Lower leg skin (tissue), 3 donors: ENCODE measurements at regions not wholly inside any gene's neighbourhood (a gene's known extent, or its start where the extent isn't known, plus 50 kb on each side); places are given as distances from the start of the nearest gene placed in this dataset.

Experiments used
- CTCF ChIP-seq, 3 donors: fragments of 450-650 bp; IDR thresholded peaks; one replicate each; pipeline ENCODE4 v1.5.1; 2016; ENCODE audit warnings: antibody characterized with exemption in 3 of 3, mild to moderate bottlenecking in 3 of 3, moderate library complexity in 2 of 3
- POLR2A ChIP-seq, 2 donors: fragments of 450-650 bp; IDR thresholded peaks; one replicate each; pipeline ENCODE4 v1.6.1; 2016 to 2017; ENCODE audit warnings: antibody characterized with exemption in 2 of 2, mild to moderate bottlenecking in 1 of 2, moderate library complexity in 1 of 2

GRCh38 chr10:65342245-65342644, 1583.6 kb upstream of the LRRTM3 start:
- TF ChIP-seq CTCF (IDR thresholded peaks at IDR 0.05) (no peak), POLR2A (IDR thresholded peaks at IDR 0.05) (no peak)
